HG03139 (cell line): ENCODE measurements at regions not wholly inside any gene's neighbourhood (a gene's known extent, or its start where the extent isn't known, plus 50 kb on each side); places are given as distances from the start of the nearest gene placed in this dataset.

ENCODE experiments used
- ATAC-seq: cut with Tn5 transposase; IDR thresholded peaks from one replicate; pipeline ENCODE4 v1.9.1; 2021; ENCODE audit not compliant: unreplicated experiment

DNA sequence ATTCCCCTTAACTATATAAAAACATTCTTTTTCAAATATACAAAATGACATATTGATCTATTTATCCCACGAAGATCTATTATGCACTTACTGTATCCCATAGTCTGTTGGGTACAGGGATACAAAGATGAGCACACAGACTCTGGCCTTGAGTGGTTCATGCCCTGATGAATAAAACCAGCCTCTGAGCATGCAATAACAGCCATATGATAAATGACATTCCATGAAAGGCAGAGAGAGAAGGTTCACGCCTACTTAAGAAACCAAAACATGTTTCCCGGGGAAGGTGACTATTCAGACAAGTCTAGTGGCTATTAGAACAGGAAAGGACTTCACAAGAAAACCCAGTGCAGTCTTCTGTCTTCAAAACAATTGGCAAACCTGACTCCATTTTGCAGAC is 406.2 kb upstream of the BRINP1 start:
- no peak for ATAC-seq

DNA sequence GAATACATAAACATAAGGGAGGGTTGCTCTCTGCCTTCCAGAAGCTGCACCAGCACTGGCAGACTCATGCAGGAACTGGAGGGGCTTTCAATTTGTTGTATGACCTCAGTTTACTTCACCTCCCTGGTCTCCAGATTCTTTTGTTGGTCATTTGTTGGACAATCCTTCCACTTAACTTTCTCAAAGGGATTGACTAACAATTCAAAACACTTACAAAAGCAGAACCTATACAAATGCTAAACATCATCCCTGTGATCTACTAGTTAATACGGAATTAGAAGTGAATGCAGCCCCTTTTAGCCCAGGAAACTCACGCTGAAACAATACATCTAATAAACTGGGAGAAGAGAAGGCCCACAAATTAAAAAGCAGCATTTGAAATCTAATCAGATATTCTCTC is 404.6 kb upstream of the BRINP1 start:
- no peak for ATAC-seq

DNA sequence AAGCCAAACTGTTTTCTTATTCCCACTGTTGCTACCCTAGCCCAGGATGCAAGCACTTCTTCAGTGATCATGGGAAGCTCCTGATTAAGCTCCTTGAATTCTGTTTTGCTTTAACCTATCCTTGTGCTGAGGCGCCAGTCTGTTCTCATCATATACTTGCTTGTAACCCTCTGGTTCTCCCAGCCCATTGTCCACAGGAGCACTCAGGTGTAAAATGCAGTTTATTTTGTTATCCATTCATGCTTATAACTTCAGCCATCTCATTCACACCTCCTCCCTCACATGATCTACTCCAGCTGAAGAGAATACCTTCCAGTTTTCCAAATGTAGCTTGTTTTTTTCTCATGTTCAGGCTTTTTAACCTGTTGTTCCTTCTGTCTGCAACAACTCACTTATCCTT is 402.1 kb upstream of the BRINP1 start:
- no peak for ATAC-seq

DNA sequence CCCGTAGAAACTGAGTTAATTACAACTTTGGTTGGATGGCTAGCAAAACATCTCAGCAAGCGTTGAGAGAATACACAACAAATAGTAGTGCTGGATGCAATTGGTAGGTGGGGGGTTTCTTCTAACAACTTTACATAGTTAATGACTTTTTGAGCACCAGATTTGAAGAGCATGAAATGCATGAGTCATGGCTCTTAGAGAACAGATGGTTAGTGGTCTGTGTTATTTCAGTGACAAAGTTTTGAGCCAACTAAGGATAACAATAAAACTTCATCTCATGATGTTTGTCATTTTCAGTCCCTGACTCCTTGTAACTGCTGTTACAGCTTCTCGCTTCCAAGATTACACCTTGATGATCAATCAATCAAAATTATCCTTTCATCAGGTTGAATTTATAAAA is 399.0 kb upstream of the BRINP1 start:
- ATAC-seq: no peak

DNA sequence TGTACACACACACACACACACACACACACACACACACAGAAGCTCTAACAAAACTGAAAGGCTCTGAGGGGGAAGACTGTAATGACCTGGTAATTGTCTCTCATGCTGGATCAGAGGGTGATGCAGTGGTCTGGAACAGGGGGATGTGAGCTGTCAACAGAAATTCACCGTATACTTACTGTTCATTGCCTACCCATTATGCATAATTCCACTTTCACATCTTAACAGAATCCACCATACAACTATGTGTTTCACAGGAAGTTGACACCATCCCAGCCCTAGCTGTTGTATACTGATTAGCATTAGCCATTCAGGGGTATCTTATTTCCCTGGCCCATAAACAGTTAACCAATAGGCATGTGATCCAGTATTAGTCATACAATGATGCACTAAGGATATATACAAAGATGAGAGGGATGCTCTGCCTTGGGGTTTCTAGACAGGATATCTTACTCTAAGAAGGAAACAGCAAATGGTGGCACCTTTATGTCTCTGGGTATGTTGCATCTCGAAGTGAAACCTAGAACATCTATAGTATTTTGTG is 396.5 kb upstream of the BRINP1 start:
- ATAC-seq: no peak

DNA sequence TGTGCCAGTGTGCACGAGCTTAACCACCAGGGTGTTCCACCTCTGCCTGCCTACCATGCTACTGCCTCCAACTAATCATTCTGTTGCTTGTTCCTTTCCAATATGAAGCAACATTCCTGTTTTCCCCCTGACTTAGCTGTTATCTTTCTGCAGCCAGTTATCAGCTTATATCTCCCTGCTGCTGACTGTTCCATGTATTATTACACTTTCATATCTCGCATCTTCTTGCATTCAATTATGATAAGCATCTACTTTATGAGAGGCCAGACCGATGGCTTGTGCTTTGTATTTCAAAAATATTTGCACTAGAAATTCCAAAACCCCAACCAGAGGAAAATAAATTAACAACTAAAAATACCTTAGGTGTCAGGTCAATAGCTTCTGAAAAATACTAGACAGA is 394.0 kb upstream of the BRINP1 start:
- ATAC-seq: no peak

DNA sequence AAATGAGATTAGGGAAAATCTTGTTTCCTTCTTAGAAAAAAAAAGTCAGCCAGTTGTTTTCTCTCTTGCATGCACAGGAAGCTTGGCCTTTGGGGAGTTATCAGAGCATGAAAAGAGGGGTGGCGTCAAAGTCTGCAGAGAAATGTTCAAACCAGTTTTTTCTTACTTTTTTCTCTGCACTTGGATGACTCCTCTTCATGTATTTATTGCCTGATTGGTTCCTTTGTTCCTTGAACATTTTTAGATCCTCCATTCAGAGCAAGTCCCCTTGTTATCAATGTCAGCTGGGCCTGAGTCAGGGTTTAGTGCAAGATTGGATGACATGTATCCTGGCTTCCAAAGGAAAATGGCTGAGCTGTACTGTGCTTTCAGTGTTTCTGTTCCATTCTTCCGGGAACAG is 392.6 kb upstream of the BRINP1 start:
- no peak for ATAC-seq

DNA sequence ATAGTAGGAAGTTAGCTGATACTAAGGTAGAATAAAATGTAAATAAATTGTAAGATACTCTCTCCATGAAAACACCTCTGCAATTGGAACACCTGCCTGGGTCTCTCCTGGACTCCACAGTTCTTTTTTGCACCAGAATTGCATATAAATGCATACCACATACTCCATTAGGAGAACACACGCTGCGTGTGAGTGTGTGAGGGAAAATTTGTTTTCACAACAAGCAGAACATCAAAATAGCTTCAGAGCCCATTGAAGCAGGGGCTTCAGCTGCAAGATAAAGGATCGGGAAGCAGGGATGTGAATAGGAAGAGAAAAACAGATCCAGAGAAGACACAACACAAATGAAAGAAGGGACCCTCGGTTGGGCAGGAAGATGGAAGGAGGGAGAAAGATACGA is 389.8 kb upstream of the BRINP1 start:
- ATAC-seq: no peak

DNA sequence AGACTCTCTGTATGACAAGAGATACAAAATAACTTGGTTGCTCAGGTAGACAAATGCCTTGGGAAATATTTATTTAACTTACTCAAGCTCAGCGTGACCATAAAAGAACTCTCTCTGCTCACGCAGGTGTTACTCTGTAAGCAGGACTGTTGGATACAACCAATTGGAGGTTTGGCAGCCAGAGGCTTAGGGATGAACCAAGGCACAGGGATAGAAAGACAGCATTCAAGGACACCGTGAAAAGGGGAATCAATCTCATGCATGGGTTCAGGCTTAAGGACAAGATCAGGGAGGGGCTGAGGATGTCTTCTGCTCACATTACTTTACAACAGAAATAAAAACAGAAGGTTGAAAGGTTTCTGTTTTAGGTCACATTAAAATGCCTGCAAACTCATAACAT is 389.0 kb upstream of the BRINP1 start:
- ATAC-seq: no peak

DNA sequence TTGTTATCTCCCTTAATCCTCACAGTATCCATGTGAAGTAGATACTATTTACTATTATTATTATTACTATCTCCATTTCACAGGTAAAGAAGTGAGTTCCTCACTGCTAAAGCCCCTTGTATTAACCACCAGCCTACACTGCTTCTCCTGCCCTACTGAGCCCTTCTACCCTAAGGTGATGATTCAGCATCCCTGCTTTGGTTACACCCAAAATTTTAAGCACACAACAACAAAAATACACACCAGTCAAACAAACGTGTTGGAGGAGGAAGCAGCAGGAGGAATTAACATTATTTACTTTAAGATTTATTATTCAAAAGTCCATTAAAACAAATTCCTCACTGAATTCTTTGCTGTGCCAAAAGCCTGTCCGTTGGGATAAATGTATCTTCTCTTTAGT is 370.2 kb upstream of the BRINP1 start:
- no peak for ATAC-seq

DNA sequence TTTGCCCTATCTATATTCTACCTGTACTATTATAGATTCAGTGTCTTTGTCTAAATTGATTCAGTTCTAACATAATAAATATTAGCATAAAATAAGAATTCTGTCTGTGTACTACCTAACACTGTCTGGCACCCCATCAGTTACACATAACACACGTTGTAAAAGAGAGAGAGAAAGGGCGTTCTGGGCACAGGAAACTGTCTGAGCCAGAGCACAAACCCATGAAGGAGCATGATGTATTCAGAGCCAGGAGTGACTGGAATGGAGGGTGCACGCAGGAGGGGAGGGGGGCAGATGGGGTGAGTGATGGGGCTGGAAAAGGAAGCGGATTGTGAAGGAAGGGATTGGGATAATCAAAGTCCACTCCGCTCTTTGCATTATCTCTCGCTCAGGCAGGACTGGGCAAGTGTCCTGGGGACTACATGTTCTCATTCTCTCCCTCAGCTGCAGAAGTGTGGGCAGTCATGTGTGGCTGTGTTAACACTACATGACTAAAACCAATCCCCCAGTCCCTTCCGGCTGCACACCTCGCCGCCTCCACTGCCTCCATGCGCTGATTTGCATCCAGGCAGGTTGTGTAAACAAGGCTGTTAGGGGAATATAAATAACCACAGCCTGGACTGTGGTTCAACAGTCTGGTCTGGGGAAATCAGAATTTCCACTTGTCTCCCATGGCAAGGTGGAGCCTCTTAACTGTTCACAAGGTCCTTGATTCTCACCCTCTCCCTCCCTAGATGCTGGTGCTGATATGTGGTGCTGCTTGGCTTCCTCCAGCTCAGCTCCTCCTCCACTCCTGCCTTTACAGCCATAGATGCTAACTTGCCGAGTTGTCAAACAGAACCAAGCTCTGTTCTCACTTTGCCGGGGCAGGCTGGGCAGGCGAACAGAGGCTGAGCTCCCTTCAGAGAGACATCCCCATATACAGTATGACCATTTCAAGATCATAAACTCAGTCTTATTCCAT is 367.5 kb upstream of the BRINP1 start:
- ATAC-seq: peak; percentile 99

DNA sequence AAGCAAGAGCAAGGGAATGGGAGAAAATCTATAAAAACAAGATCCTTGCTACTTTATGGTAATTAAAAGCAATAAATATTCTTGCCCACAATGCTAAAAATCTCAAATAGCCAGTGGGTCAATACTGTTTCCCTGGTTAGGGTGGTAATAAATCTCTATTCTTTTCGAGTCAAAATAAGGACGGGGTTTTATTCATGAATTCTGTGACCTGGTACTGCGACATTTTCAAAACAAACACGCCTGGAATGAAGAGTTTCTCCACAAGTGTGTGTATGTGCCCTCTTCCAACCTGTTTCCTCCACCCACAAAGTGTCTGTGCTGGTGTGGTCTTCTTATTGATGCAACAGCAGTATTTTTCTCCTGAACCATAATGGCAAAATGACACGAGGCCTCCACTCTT is 358.8 kb upstream of the BRINP1 start:
- no peak for ATAC-seq

DNA sequence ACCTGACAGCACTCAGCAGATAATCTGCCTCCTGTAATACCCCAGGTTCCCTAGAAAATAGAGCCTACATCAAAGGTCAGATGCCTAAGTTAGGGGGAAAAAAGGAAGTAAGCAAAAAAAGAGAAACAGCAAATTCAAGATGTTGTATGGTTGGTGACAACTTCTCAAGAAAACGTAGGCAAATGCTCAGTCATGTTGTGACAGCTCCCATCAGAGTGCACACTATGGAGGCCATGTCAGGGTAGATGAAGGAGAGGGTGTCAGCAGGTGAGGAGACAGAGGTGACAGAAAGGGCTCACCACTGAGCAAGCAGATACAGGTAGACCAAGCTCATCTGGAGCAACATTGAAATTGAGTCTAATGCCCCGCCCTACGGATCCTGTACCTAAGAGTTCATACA is 356.8 kb upstream of the BRINP1 start:
- no peak for ATAC-seq

DNA sequence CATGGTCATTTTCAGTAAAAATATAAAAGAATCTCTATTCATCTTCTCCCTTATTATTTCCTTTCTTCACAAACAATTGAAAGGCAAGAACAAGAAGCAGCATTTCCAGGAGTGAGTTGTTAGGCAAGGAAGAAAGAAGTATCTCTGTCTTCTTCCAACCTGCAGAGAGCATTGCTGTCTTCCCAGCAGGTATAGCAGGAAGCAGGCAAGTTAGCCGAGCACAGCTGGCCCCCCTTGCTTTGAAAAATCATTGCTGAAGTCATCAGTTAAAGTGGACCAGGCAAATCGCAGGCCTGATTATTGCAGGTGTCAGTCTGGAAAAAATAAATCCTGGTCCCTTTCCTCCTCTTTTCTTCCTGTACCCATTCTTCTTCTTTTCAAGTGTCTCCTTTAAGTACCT is 353.1 kb upstream of the BRINP1 start:
- ATAC-seq: no peak

DNA sequence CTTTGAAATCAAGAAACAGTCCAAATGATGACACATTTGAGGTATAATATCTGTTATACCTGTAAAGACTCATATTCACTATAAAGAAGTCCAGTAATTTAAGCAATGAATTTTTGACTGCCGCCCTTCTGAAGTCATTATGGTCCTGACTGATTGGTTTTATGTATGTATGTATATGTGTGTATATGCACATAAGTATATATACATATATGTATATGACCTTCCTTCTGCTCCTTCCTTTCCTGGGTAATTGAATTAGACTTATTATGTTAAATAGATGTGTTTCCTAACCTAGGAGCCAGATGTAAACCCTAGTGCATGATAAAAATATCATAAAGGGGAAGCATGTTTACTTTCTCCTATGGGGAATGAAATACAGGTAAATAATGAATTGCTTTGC is 343.1 kb upstream of the BRINP1 start:
- ATAC-seq: no peak

DNA sequence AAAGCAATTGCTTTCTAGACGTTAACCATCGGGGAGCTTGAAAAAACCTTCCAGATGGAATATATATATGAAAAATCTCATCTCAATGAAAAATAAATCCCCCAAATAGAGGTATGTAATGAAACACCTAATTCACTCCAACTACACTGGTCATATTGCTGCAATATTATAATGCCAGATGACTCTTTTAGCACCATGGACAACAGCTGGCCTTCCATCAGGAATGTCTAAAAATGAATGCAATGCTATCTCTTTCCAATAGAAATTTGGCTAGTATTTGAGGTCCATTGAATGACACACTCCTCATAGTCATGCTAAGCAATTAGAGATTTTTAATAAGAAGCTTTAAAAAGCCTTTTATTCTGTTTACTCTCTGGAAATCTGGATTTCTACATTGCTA is 340.2 kb upstream of the BRINP1 start:
- no peak for ATAC-seq

DNA sequence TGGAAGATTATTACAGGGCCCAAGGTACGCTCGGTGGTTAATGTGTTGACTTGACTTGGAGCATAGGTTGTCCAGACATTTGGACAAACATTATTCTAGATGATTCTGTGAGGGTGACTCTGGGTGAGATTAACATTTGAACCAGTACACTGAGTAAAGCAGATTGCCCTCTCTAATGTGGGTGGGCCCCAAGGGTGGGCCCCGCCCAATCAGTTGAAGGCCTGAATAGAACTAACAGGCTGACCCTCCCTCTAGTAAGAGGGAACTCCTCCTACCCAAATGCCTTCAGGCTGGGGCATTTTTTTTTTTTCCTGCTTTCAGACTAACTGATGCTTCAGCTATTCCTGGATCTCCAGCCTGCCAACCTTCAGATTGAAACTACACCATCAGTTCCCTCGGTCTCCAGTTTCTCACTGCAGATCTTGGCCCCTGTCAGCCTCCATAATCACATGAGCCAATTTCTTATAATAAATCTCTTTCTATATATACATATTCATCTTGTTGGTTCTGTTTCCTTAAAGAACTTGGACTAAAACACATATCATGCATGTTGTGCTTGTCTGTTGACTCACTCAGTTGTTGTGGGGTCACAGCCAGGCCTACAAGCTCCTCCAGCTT is 338.1 kb upstream of the BRINP1 start:
- no peak for ATAC-seq

DNA sequence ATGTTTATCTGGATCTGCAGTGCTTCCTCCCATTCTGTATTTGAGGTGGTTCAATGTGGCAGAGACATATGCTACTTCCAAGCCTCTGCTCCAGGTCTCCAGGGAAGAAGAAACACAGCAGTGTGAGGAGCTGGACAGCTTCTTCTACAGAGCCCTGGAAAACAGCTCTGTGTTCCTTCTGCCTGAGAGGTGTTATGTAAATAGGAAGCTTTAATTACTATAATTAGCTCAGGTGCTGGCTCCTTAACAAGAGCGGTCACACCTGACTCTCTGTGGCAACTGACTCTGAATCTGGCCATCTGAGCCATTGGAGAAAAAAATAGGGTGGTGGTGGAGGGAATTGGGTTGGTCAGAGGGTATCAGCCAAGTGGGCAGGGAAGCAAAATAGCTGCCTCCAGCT is 332.4 kb upstream of the BRINP1 start:
- ATAC-seq: no peak

DNA sequence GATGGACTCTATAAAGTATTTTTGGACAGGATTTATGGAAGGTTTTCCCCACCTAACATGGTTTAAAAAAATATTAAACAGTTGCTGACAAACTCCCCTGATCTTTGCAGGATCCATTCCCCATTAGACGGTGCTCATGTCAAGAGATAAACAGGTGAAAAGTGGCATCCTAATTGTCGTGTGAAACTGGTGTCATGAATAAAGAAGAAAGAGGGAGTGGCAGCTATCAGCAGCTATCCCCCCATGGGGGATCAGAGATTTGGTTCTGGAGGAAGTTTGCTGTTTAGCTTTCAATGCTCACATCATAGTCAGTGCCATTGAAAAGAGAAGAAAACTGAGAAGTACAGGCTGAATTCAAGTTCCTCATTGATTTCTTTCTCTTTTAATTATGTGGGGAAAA is 329.3 kb upstream of the BRINP1 start:
- no peak for ATAC-seq

DNA sequence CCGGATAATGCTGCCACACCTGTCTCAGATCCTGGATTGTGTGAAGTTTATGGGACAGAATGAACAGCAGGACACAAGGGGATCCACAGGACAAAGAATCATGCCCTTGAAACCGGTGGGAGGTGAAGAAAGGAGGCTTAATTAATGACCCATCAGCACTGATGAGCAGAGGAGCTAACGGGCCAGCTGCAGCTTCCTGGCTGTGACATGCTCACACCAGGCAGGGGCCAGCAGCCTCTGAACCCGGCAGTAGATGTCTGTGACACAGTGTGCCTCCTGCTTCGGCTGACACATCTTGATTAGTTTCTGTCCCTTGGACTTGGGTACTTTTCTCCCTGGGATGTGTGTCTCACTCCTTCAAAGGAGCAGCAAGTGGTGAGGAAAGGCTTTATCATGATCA is 328.8 kb upstream of the BRINP1 start:
- ATAC-seq: no peak

DNA sequence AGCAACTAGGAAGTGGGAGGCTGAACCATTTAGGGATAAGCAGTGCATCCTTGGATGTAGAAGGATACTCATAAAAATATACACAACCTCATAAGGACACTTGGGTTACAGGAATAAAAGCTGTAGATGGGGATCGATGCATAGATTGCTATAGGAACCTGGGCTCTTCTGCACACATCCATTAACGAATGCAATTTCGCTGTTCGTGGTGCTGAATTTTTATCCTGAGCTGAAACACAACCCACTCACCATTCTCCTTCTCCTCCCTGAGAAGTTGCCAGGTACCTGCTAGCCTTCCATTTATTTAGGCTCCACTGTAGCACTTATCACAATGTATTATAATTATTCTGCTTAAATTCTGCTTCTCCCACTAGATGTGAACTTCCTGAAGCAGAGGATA is 320.6 kb upstream of the BRINP1 start:
- ATAC-seq: no peak

DNA sequence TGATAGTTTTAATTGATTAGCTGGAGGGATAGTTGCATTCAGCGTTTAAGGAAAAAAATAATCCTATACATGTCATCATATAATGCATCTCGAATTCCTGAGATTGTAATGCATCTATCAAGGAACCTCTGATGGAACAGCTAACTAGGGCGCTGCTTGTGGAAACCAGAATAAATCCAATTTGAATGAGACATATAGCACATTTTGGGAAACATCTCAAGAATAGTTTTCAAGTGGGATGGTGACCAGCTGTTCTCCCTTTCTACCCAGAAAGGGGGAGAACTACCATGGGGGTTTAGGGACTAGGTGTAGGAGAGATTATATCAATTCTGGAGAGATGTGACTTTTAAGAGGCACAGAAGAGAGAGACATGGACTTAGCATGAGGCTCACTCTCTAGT is 319.3 kb upstream of the BRINP1 start:
- no peak for ATAC-seq
